NB4 (cell line): ENCODE measurements at regions not wholly inside any gene's neighbourhood (a gene's known extent, or its start where the extent isn't known, plus 50 kb on each side); places are given as distances from the start of the nearest gene placed in this dataset.

Source experiments
- CTCF ChIP-seq: IDR thresholded peaks from one replicate; pipeline ENCODE4 v1.5.1; 2012; ENCODE audit warnings: low read depth, low read length
- MYC ChIP-seq: IDR thresholded peaks from 2 replicates; pipeline ENCODE4 v1.6.1; 2011; ENCODE audit warnings: low read depth, low read length
- POLR2A ChIP-seq: IDR thresholded peaks from 2 replicates; pipeline ENCODE4 v1.6.1; 2011; ENCODE audit warnings: mild to moderate bottlenecking; ENCODE audit not compliant: insufficient read length; ENCODE audit errors: extremely low read depth

- TF ChIP-seq CTCF (no peak), POLR2A (no peak), MYC (no peak)
Measured at GRCh38 chr11:91639359-91639758, 585.3 kb upstream of the FAT3 start.
